GM12873 (cell line): ENCODE measurements at regions not wholly inside any gene's neighbourhood (a gene's known extent, or its start where the extent isn't known, plus 50 kb on each side); places are given as distances from the start of the nearest gene placed in this dataset.

Experiments
- CTCF ChIP-seq: IDR thresholded peaks from 2 replicates; pipeline ENCODE4 v1.5.1; 2012; ENCODE audit warnings: low read depth, mild to moderate bottlenecking, moderate library complexity, low read length, control low read depth; ENCODE audit not compliant: insufficient read depth; ENCODE audit errors: missing control alignments

GRCh38 chr4:69044247-69044646 lies 52.0 kb upstream of the UGT2B7 start:
- TF ChIP-seq CTCF = no peak
